Calu3 (cell line): ENCODE measurements at regions not wholly inside any gene's neighbourhood (a gene's known extent, or its start where the extent isn't known, plus 50 kb on each side); places are given as distances from the start of the nearest gene placed in this dataset.

Source experiments
- BruUV-seq: library from RNA; stranded (reverse); fragments of 400-500 nt; replicated peaks from 2 replicates; lab custom pipeline; 2021; lab: Mats Ljungman, UMichigan
- CTCF ChIA-PET: fragments of 300-600 bp; sonication (Branson Sonifier 250); formaldehyde crosslinking; loops from one replicate; lab custom pipeline; 2022; ENCODE audit warnings: antibody characterized with exemption; lab: Charles Lee
- DNase-seq: peaks from one replicate; pipeline ENCODE4 v3.0.0; 2022
- H3K27ac Mint-ChIP-seq: one replicate; pipeline ENCODE4 v1.8.0; 2022; ENCODE audit warnings: mixed read lengths; ENCODE audit not compliant: unreplicated experiment
- H3K27me3 Mint-ChIP-seq: one replicate; pipeline ENCODE4 v1.8.0; 2022; ENCODE audit warnings: mixed read lengths; ENCODE audit not compliant: unreplicated experiment
- H3K36me3 Mint-ChIP-seq: one replicate; pipeline ENCODE4 v1.8.0; 2022; ENCODE audit warnings: mild to moderate bottlenecking, moderate library complexity, mixed read lengths; ENCODE audit not compliant: insufficient read depth, unreplicated experiment
- H3K4me1 Mint-ChIP-seq: one replicate; pipeline ENCODE4 v1.8.0; 2022; ENCODE audit warnings: mild to moderate bottlenecking, low read depth, mixed read lengths; ENCODE audit not compliant: unreplicated experiment
- H3K4me3 Mint-ChIP-seq: one replicate; pipeline ENCODE4 v1.8.0; 2022; ENCODE audit warnings: mild to moderate bottlenecking, low read depth, moderate library complexity, mixed read lengths; ENCODE audit not compliant: unreplicated experiment
- H3K9me3 Mint-ChIP-seq: one replicate; pipeline ENCODE4 v1.8.0; 2022; ENCODE audit warnings: low read depth, mixed read lengths; ENCODE audit not compliant: unreplicated experiment
- CTCF ChIP-seq: fragments of 200-600 bp; IDR thresholded peaks from one replicate; pipeline ENCODE4 v1.8.0; 2022; ENCODE audit warnings: antibody characterized with exemption; ENCODE audit not compliant: unreplicated experiment
- intact Hi-C: fragments of 100-400 bp; cut with micrococcal nuclease; formaldehyde crosslinking; loops from one replicate; pipeline ENCODE4 v1.10.0; 2022; ENCODE audit not compliant: unreplicated experiment

- no peaks in the 10 kb centered on the region for H3K36me3 Mint-ChIP-seq
- BruUV-seq, result no TSS peak
- no peak overlapping the region for H3K27ac Mint-ChIP-seq
- no peaks in the 10 kb centered on the region for H3K27me3 Mint-ChIP-seq
- DNase-seq, result no peak
- intact Hi-C loops, result no loop called here
- CTCF ChIA-PET, result no interaction called here
- H3K4me1 Mint-ChIP-seq, result no peaks in the 10 kb centered on the region
- TF ChIP-seq CTCF, result no peak
- no peak overlapping the region for H3K4me3 Mint-ChIP-seq
- H3K9me3 Mint-ChIP-seq, result peaks cover 12% of the 10 kb centered on the region
These were observed 607.6 kb upstream of the PFKP start for GRCh38 chr10:2459713-2460112.

GRCh38 chr10:2456834-2457233 lies 610.5 kb upstream of the PFKP start:
- CTCF ChIA-PET, result no interaction called here
- no peak for TF ChIP-seq CTCF
- no TSS peak for BruUV-seq
- H3K27me3 Mint-ChIP-seq, result no peaks in the 10 kb centered on the region
- no peak overlapping the region for H3K4me3 Mint-ChIP-seq
- DNase-seq, result no peak
- intact Hi-C loops, result no loop called here
- H3K9me3 Mint-ChIP-seq, result peaks cover 8% of the 10 kb centered on the region
- no peaks in the 10 kb centered on the region for H3K4me1 Mint-ChIP-seq
- no peak overlapping the region for H3K27ac Mint-ChIP-seq
- H3K36me3 Mint-ChIP-seq, result no peaks in the 10 kb centered on the region

- no peaks in the 10 kb centered on the region for H3K36me3 Mint-ChIP-seq
- intact Hi-C loops, result no loop called here
- no peak overlapping the region for H3K4me3 Mint-ChIP-seq
- H3K9me3 Mint-ChIP-seq, result peaks cover 5% of the 10 kb centered on the region
- no peak overlapping the region for H3K27ac Mint-ChIP-seq
- DNase-seq, result no peak
- no peak for TF ChIP-seq CTCF
- H3K27me3 Mint-ChIP-seq, result no peaks in the 10 kb centered on the region
- no TSS peak for BruUV-seq
- no peaks in the 10 kb centered on the region for H3K4me1 Mint-ChIP-seq
- CTCF ChIA-PET, result no interaction called here
These were observed 622.0 kb upstream of the PFKP start for GRCh38 chr10:2445370-2445769.

GRCh38 chr10:2439983-2440382 lies 627.4 kb upstream of the PFKP start:
- no TSS peak for BruUV-seq

More at GRCh38 chr10:2439983-2440382, 627.4 kb upstream of the PFKP start:
- no peak for DNase-seq
- intact Hi-C loops, result no loop called here
- Mint-ChIP-seq H3K9me3 (peaks cover 7% of the 10 kb centered on the region), H3K36me3 (no peaks in the 10 kb centered on the region), H3K4me3 (no peak overlapping the region), H3K27me3 (no peaks in the 10 kb centered on the region), H3K27ac (no peak overlapping the region), H3K4me1 (no peaks in the 10 kb centered on the region)
- CTCF ChIA-PET, result no interaction called here
- TF ChIP-seq CTCF, result no peak
